ENCODE measurements at regions not wholly inside any gene's neighbourhood (a gene's known extent, or its start where the extent isn't known, plus 50 kb on each side); places are given as distances from the start of the nearest gene placed in this dataset.

DNA sequence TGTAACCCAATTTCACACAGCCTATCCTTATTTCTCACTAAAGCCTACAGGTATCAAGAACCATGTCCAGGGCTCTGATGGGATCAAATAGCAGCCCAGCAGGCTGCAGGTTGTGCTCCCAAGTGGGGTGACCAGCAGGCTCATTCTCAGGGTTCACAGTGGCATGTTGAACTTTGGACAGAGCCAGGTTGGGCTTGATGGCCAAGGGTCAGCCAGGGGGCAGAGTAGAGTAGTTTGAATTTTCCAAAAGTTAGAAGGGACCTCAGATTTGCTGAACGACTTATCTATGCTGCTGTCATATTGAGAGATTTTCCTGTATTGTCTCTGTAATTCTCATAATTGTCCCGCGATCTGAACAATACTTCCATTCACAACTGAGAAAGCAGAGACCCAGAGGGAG, 310.8 kb upstream of the BOD1L1 start:
- no peak for DNase-seq (ENCODE audit: low read depth)

DNA sequence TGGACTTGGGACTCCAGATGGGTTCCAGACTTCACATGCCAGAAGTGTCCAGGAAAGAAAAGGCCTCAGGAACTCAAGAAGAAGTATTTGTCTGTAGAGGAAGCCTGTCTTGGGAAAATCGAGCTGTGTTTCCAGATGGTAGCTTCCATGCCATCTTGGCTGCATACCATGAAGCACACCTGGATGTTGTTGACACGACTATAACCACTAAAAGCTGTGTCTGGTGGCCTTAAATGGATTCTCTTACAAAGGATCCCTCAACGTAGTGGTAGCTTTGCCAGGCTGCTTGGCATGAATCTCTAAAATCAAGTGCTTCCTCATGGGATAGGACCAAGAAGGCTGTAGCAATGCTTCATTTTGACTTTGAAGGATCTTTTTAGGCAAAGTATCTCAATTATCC, 313.4 kb upstream of the BOD1L1 start:
- DNase-seq (ENCODE audit: low read depth): no peak

DNA sequence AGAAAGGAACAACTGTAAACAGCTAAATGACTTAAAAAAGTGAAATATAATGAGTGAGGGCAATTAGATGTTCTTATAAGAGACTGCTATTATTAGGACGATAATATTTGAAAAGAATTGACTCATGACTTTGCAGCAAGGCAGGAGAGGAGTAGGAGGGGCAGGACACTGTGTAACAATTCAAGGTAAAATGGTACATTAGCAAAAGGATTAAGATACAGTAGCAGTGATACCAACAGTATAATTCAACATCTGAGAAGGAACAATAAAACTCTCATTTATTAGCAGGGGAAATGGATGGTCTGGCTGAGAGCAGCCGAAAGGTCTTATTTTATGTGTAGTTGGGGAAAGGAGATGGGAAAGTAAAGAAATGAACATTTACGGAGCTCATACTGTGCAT, 315.5 kb upstream of the BOD1L1 start:
- DNase-seq (ENCODE audit: low read depth): no peak

DNA sequence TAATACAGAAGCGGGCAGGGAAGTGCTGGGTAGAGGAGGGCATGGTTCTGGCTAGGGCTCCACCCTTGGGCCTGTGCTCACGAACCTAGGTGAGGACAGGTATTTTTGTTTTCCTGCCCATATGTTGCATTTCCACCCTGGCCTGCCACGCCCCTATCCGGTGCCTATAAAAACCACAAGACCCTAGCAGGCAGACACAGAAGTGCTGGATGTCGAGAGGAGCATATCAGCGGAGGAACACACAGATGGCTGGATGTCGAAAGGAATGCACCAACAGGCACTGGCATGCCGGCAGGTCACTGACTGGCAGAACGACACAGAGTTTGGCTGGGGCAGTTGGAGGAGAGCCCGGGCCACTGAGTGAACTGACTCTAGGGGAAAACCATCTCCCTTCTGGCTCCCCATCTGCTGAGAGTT, 316.6 kb upstream of the BOD1L1 start:
- DNase-seq (ENCODE audit: low read depth): no peak

DNA sequence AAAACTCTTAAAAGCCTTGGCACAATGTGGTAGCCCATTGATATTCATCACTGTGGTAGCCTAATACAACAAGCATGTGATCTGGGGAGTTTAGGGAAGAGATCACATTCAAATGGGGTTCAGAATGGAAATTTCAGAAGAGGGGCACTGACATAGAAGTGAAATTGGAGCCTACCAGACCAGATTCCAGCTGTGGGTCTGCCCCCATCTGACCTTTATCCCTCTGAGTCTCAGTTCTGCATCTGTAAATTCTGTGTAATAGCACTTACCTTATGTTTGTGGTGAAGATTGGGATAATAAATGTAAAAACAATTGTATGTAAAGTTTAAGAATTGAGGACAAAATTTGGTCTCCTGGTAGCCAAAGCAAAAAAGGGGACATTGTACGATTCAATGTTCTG, 320.4 kb upstream of the BOD1L1 start:
- DNase-seq (ENCODE audit: low read depth): no peak

DNA sequence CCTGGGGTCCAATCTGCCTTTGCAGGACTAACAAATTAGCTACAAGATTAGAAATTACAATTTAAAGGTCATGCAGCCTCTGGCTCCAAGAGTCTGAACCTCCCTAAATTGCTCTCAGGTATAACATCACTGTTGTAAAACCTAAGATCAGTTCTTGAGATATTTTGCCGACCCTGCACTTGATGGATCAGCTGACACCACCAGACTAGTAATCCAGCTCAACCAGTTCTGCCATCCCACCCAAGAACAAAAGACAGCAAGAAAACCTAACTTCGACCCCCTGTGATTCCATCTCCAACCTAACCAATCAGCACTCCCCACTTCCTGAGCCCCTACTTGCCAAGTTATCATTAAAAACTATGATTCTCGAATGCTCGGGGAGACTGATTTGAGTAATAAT, 323.0 kb upstream of the BOD1L1 start:
- DNase-seq (ENCODE audit: low read depth): no peak

GRCh38 chr4:13953083-13953482, 325.6 kb upstream of the BOD1L1 start:
- no peak for DNase-seq (ENCODE audit: low read depth)

GRCh38 chr4:13955551-13955950, 328.0 kb upstream of the BOD1L1 start:
- DNase-seq (ENCODE audit: low read depth): no peak

DNA sequence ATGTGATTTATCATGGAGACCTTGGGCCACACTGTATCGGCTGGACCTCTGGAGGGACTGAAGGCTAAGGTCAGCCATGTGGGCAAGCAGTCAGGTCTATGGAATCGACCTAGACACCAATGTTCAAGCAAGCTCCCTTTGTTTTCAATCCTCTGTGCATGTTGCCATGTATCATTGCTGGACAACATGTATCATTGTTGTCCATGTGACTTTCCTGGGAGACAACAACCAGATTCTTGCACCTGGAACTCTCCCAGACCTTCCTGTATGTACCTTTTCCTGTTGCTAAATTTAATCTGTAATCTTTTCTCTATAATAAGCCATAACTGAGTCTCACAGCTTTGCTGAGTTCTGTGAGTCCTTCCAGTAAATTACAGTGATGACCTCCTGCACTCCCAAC, 329.4 kb upstream of the BOD1L1 start:
- no peak for DNase-seq (ENCODE audit: low read depth)

- no peak for DNase-seq (ENCODE audit: low read depth)
Observed at GRCh38 chr4:13957871-13958270, 330.3 kb upstream of the BOD1L1 start.

DNA sequence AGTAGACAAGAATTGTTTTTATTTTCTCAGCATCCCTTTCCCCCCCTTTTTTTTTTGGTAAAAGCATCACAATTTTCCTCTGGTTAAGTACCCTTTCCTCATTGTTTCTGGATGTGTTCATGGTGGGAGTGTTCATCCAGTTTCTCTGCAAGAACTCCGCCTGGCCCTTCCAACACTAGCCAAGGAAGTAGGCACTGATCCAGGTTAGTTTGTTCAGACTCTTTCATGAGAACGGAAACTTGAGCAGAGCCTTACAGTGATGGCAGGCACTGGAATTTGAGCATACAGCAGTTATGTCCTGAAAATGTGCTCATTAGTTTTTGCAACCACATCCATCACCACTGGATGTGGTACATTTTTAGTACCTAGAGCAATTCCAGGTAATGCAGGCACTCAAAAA, 336.1 kb upstream of the BOD1L1 start:
- no peak for DNase-seq (ENCODE audit: low read depth)

DNA sequence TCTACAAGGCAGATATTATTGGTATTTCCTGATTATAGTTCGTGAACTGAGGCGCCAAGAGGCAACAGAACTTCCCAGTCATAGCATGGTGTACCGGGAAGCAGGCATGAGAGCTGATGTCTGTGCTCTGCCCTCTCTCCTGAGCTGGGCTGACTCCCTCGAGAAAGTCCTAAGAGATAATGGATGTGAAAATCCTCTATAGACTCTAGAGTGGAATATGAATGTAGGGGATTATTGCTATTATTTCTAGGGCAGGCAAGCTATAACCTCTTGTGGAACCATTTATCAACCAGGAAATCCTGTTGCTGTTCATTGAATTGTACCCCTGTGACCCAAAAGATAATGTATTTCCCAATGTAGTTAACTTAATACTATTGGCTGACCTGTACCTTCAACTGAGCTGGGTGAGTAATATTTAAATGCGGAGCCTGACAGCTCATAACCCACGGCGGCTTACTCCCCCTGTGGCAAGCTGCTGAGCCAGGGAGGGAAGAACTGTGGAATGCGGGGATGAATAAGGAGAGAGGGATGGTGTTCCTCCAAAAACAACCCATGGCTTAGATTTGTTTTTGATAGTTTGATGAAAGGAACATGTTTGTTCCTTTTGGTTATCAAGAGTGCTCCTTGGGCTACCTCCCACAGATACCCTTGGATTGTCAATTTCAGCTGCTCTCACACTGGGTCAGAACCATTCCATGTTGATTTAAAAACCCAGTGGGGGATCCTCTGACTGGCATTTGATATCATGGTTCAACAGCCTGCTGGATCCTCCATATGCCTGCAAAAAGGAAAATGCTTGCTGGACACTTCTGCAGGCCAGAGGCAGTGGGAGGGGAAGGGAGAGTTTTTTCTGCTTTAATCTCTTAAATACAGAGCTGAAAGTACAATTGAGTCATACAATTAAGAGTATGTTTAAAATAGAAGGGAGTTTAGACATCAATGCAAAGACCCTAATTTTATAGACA, 339.0 kb upstream of the BOD1L1 start:
- DNase-seq (ENCODE audit: low read depth): no peak

- DNase-seq (ENCODE audit: low read depth): no peak
Observed at GRCh38 chr4:13968723-13969122, 341.2 kb upstream of the BOD1L1 start.

GRCh38 chr4:13970349-13970748, 342.8 kb upstream of the BOD1L1 start:
- no peak for DNase-seq (ENCODE audit: low read depth)

DNA sequence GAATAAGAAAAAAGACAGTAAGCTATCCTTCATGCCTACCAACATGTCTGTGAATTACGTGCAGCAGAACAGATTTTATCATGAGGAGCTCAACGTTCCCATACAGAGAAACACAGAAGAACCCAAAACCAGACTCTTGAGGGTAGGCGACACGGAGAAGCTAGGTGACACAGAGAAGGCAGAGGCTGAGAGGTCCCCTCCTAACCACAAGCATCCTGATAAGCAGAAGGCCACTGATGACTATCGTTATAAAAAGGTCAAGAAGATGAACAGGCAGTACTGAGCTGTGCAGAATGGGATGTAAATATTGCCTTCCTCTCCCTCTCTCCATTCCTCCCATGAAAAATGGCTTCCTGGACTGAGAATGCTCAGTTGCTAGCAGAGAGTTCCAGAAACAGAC, 350.2 kb upstream of the BOD1L1 start:
- no peak for DNase-seq (ENCODE audit: low read depth)

- DNase-seq (ENCODE audit: low read depth): no peak
Observed at GRCh38 chr4:13980317-13981310, 353.1 kb upstream of the BOD1L1 start.

GRCh38 chr4:13981499-13981898, 354.0 kb upstream of the BOD1L1 start:
- DNase-seq (ENCODE audit: low read depth): no peak

DNA sequence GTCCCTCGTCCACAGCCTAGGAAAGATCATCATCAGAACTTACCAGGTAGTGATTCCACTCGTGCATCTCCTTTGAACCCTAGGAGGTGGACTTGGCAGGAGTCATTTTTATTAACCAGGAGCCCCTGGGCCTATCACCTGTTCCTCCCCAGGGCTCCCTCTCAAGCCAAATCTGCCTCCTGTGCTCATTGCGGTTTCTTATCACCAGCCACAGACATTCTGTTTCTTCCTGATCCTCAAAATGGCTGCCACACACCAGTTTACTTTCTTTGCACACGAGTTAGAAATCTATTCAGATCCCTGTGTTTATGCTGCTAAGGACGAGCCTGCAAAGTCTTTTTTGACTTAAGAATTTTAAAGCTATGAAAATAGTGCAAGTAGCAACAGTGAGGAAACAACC, 354.5 kb upstream of the BOD1L1 start:
- DNase-seq (ENCODE audit: low read depth): no peak

DNA sequence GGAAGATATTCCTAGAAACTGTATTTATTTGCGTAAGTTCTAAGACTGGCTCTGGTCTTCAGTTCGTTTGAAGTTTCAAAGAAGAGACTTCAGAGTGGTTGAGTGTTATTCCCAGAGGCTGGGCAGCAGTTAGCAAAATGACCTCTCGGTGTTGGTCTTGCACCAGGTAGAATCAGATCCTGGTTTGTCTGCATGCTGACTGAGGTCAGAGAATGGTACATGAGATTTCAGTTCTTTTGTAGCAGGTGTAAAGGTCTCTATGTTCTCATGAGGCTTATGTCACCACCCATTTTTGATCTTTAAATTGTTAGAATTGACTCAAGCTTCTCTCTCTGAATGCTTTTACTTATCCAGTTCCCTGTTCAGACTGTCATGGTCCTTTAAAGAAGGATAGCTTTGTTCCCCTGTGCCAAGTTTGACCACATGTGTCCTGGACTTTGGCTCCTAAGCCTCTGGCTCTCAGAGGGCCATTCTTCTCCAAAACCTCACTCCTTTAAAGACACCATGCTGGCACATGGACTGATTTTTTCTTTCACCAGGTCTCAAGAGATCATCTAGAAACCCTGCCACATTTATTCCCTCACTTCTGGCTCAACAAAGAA, 355.8 kb upstream of the BOD1L1 start:
- DNase-seq (ENCODE audit: low read depth): no peak

GRCh38 chr4:13984991-13985800, 357.7 kb upstream of the BOD1L1 start:
- DNase-seq (ENCODE audit: low read depth): no peak

GRCh38 chr4:13985837-13986236, 358.3 kb upstream of the BOD1L1 start:
- no peak for DNase-seq (ENCODE audit: low read depth)

GRCh38 chr4:13986548-13986947, 359.0 kb upstream of the BOD1L1 start:
- DNase-seq (ENCODE audit: low read depth): no peak
